Caco-2 (cell line): ENCODE measurements at regions not wholly inside any gene's neighbourhood (a gene's known extent, or its start where the extent isn't known, plus 50 kb on each side); places are given as distances from the start of the nearest gene placed in this dataset.

Experiments used
- BruUV-seq: library from RNA; stranded (reverse); fragments of 400-500 nt; replicated peaks from 2 replicates; lab custom pipeline; 2021; lab: Mats Ljungman, UMichigan
- CTCF ChIA-PET: fragments of 300-600 bp; sonication (Branson Sonifier 250); formaldehyde crosslinking; loops from one replicate; lab custom pipeline; 2022; ENCODE audit warnings: antibody characterized with exemption; lab: Charles Lee
- POLR2A ChIA-PET: fragments of 300-600 bp; sonication (Branson Sonifier 250); formaldehyde crosslinking; loops from one replicate; lab custom pipeline; 2022; ENCODE audit warnings: antibody characterized with exemption; lab: Charles Lee
- DNase-seq, 2 experiments: peaks; one replicate each; pipeline versions ENCODE4 v3.0.0 to v3.0.0-alpha.2; 2020 to 2022
- H3K27me3 ChIP-seq: replicated peaks from 2 replicates; pipeline ENCODE4 v1.6.0; 2011; ENCODE audit warnings: low read length; ENCODE audit not compliant: control insufficient read depth, insufficient read depth
- H3K36me3 ChIP-seq: 2 replicates; pipeline ENCODE4 v1.5.1; 2011; ENCODE audit warnings: low read length; ENCODE audit not compliant: control insufficient read depth, insufficient read depth
- H3K4me1 ChIP-seq: fragments of 250-450 bp; sonication (Bioruptor Pico); 2 replicates; pipeline ENCODE4 v1.5.1; 2020; ENCODE audit warnings: mild to moderate bottlenecking
- H3K4me3 ChIP-seq: 2 replicates; pipeline ENCODE4 v1.5.1; 2011; ENCODE audit warnings: low read depth, mild to moderate bottlenecking, control low read depth, low read length
- H3K9me3 ChIP-seq: fragments of 250-450 bp; sonication (Bioruptor Pico); 2 replicates; pipeline ENCODE4 v1.5.1; 2020; ENCODE audit warnings: mild to moderate bottlenecking, moderate library complexity
- H3K27ac Mint-ChIP-seq: one replicate; pipeline ENCODE4 v1.8.0; 2022; ENCODE audit warnings: mixed read lengths; ENCODE audit not compliant: unreplicated experiment
- H3K27me3 Mint-ChIP-seq: one replicate; pipeline ENCODE4 v1.8.0; 2022; ENCODE audit warnings: mixed read lengths; ENCODE audit not compliant: insufficient read depth, unreplicated experiment
- H3K36me3 Mint-ChIP-seq: one replicate; pipeline ENCODE4 v1.8.0; 2022; ENCODE audit warnings: mild to moderate bottlenecking, mixed read lengths; ENCODE audit not compliant: insufficient read depth, unreplicated experiment
- H3K4me1 Mint-ChIP-seq: one replicate; pipeline ENCODE4 v1.8.0; 2022; ENCODE audit warnings: low read depth, mixed read lengths; ENCODE audit not compliant: unreplicated experiment
- H3K4me3 Mint-ChIP-seq: one replicate; pipeline ENCODE4 v1.8.0; 2022; ENCODE audit warnings: mild to moderate bottlenecking, moderate library complexity, mixed read lengths; ENCODE audit not compliant: unreplicated experiment
- H3K9me3 Mint-ChIP-seq: one replicate; pipeline ENCODE4 v1.8.0; 2022; ENCODE audit warnings: mixed read lengths; ENCODE audit not compliant: unreplicated experiment
- CTCF ChIP-seq, 2 experiments: fragments of 200-600 bp in 1 of 2; IDR thresholded peaks; 1 replicate in 1 of 2; 2 replicates in 1 of 2; pipeline versions ENCODE4 v1.5.1 to v1.8.0; 2011 to 2022; ENCODE audit warnings: antibody characterized with exemption in 1 of 2, control low read depth in 1 of 2, inconsistent platforms in 1 of 2, low read depth in 1 of 2, low read length in 1 of 2, mild to moderate bottlenecking in 1 of 2, moderate library complexity in 1 of 2; ENCODE audit not compliant: insufficient read depth in 1 of 2, severe bottlenecking in 1 of 2, unreplicated experiment in 1 of 2
- intact Hi-C: fragments of 100-400 bp; cut with micrococcal nuclease; formaldehyde crosslinking; loops from one replicate; pipeline ENCODE4 v1.10.0; 2022; ENCODE audit not compliant: unreplicated experiment

- Mint-ChIP-seq H3K27ac (no peak overlapping the region), H3K36me3 (no peaks in the 10 kb centered on the region), H3K4me3 (no peak overlapping the region), H3K27me3 (no peaks in the 10 kb centered on the region), H3K9me3 (no peaks in the 10 kb centered on the region), H3K4me1 (no peaks in the 10 kb centered on the region)
- BruUV-seq, result no TSS peak
- no peak for TF ChIP-seq CTCF (IDR thresholded peaks at IDR 0.05; ENCODE audit: insufficient read depth in 1 of 2, low read depth in 1 of 2, low read length in 1 of 2, severe bottlenecking in 1 of 2, unreplicated experiment in 1 of 2)
- Histone ChIP-seq H3K4me3 (no peak overlapping the region), H3K4me1 (no peaks in the 10 kb centered on the region), H3K36me3 (no peaks in the 10 kb centered on the region), H3K27me3 (no peaks in the 10 kb centered on the region), H3K9me3 (no peaks in the 10 kb centered on the region)
- CTCF ChIA-PET, result no interaction called here
- DNase-seq, result no peak
- POLR2A ChIA-PET, result no interaction called here
- intact Hi-C loops, result no loop called here
Observed at GRCh38 chr4:63787326-63787725, 621.9 kb downstream of the TECRL start.

GRCh38 chr4:63786171-63786570, 623.1 kb downstream of the TECRL start:
- no peak overlapping the region for H3K27ac Mint-ChIP-seq
- no TSS peak for BruUV-seq
- H3K27me3 Mint-ChIP-seq, result no peaks in the 10 kb centered on the region
- Histone ChIP-seq H3K27me3 (no peaks in the 10 kb centered on the region), H3K9me3 (no peaks in the 10 kb centered on the region), H3K4me1 (no peaks in the 10 kb centered on the region), H3K4me3 (no peak overlapping the region), H3K36me3 (no peaks in the 10 kb centered on the region)
- ChIA-PET CTCF (no interaction called here), POLR2A (no interaction called here)
- intact Hi-C loops, result no loop called here
- no peaks in the 10 kb centered on the region for H3K36me3 Mint-ChIP-seq
- H3K9me3 Mint-ChIP-seq, result no peaks in the 10 kb centered on the region
- H3K4me3 Mint-ChIP-seq, result no peak overlapping the region
- no peak for TF ChIP-seq CTCF (IDR thresholded peaks at IDR 0.05; ENCODE audit: insufficient read depth in 1 of 2, low read depth in 1 of 2, low read length in 1 of 2, severe bottlenecking in 1 of 2, unreplicated experiment in 1 of 2)
- no peaks in the 10 kb centered on the region for H3K4me1 Mint-ChIP-seq
- DNase-seq, result no peak

- Histone ChIP-seq H3K27me3 (no peaks in the 10 kb centered on the region), H3K4me1 (no peaks in the 10 kb centered on the region), H3K4me3 (no peak overlapping the region), H3K9me3 (no peaks in the 10 kb centered on the region), H3K36me3 (no peaks in the 10 kb centered on the region)
- BruUV-seq, result no TSS peak
- Mint-ChIP-seq H3K36me3 (no peaks in the 10 kb centered on the region), H3K4me3 (no peak overlapping the region), H3K27ac (no peak overlapping the region), H3K4me1 (no peaks in the 10 kb centered on the region), H3K9me3 (no peaks in the 10 kb centered on the region), H3K27me3 (no peaks in the 10 kb centered on the region)
- intact Hi-C loops, result no loop called here
- POLR2A ChIA-PET, result no interaction called here
- no peak for DNase-seq
- CTCF ChIA-PET, result no interaction called here
- TF ChIP-seq CTCF (IDR thresholded peaks at IDR 0.05; ENCODE audit: insufficient read depth in 1 of 2, low read depth in 1 of 2, low read length in 1 of 2, severe bottlenecking in 1 of 2, unreplicated experiment in 1 of 2), result no peak
Observed at GRCh38 chr4:63784822-63785221, 624.4 kb downstream of the TECRL start.
